Mucosa of descending colon (tissue), 3 donors: ENCODE measurements at regions not wholly inside any gene's neighbourhood (a gene's known extent, or its start where the extent isn't known, plus 50 kb on each side); places are given as distances from the start of the nearest gene placed in this dataset.

Source experiments
- ATAC-seq: fragments of 200-7000 bp; cut with Tn5 transposase; one replicate; pipeline ENCODE4 v1.9.1; 2020; ENCODE audit warnings: mild to moderate bottlenecking, moderate library complexity
- DNase-seq, 3 donors: peaks; one replicate each; pipeline ENCODE4 v3.0.0-alpha.2; 2020
- H3K36me3 ChIP-seq: fragments of 200-600 bp; one replicate; pipeline ENCODE4 v1.8.0; 2021; ENCODE audit warnings: low read depth, mild to moderate bottlenecking
- H3K4me1 ChIP-seq: fragments of 200-600 bp; one replicate; pipeline ENCODE4 v1.8.0; 2021; ENCODE audit warnings: low read depth, mild to moderate bottlenecking
- H3K4me3 ChIP-seq: fragments of 200-600 bp; one replicate; pipeline ENCODE4 v1.8.0; 2021; ENCODE audit warnings: mild to moderate bottlenecking
- H3K9me3 ChIP-seq: fragments of 200-600 bp; one replicate; pipeline ENCODE4 v1.8.0; 2021; ENCODE audit warnings: mild to moderate bottlenecking
- CTCF ChIP-seq: fragments of 200-600 bp; IDR thresholded peaks from one replicate; pipeline ENCODE4 v1.8.0; 2022; ENCODE audit warnings: antibody characterized with exemption, mild to moderate bottlenecking
- intact Hi-C, 2 donors: fragments of 100-400 bp; cut with DNase I in 1 of 2; cut with micrococcal nuclease in 1 of 2; formaldehyde crosslinking; loops; one replicate each; pipeline versions ENCODE4 v1.11.0 to v1.11.1; 2022; cut with DNase I, micrococcal nuclease
- donor health status: DM: no; HTN: no; CAD: no; lungs with moderate emphysema.
- donor health status: DM: no; HTN: no; CAD: no.
- donor health status: DM: no; HTN: yes; CAD: no.

DNA sequence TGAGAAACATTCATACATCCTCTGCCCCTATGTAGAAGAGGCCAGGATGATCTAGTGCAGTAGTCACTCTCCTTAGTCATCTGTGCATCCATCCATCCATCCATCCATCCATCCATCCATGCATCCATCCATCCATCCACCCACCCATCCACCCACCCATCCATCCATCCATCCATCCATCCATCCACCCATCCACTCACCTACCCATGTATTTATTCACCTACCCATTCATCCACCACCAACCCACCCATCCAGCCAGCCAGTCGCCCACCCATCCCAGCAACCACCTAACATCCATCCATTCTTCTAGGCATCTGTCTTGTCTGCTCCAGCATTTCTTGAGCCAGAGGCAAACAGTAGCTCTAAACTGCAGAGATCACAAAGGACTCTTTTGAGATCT is 87.1 kb downstream of the MSX2 start:
- H3K36me3 ChIP-seq: no peaks in the 10 kb centered on the region
- intact Hi-C loops: no loop called here
- H3K4me3 ChIP-seq: no peak overlapping the region
- H3K9me3 ChIP-seq: no peaks in the 10 kb centered on the region
- no peaks in the 10 kb centered on the region for H3K4me1 ChIP-seq
- no peak for TF ChIP-seq CTCF
- DNase-seq (no peak), ATAC-seq (no peak)

- no peak for TF ChIP-seq CTCF
- no peak overlapping the region for H3K4me3 ChIP-seq
- H3K9me3 ChIP-seq: no peaks in the 10 kb centered on the region
- H3K4me1 ChIP-seq: no peaks in the 10 kb centered on the region
- no peaks in the 10 kb centered on the region for H3K36me3 ChIP-seq
- ATAC-seq (no peak), DNase-seq (no peak)
- intact Hi-C loops: no loop called here
These were observed 86.4 kb downstream of the MSX2 start for GRCh38 chr5:174810796-174811195.

- Histone ChIP-seq H3K4me3 (no peak overlapping the region), H3K9me3 (no peaks in the 10 kb centered on the region), H3K4me1 (no peaks in the 10 kb centered on the region), H3K36me3 (no peaks in the 10 kb centered on the region)
- intact Hi-C loops: no loop called here
- TF ChIP-seq CTCF: no peak
- ATAC-seq (no peak), DNase-seq (no peak)
These were observed 83.1 kb downstream of the MSX2 start for GRCh38 chr5:174807471-174807870.

DNA sequence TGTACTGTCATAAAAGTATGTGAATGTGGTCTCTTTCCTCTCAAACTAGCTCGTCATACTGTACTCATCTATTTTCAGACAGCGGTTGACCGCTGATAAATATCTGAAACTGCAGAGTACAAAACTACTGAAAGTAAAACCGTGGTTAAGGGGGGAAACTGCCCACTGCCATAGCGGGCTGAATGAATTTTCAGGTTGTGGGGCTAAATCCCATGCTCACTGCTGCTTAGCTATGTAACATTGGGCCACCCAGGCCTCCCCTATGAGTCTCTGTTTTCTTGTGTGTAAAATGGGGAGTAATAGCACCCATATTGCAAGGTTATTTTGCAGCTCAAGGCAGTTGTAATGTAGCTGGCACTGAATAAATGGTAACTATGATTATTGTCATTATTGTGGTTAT is 82.3 kb downstream of the MSX2 start:
- intact Hi-C loops: no loop called here
- H3K9me3 ChIP-seq: no peaks in the 10 kb centered on the region
- no peak for ATAC-seq
- no peak for DNase-seq
- H3K4me3 ChIP-seq: no peak overlapping the region
- no peaks in the 10 kb centered on the region for H3K4me1 ChIP-seq
- no peak for TF ChIP-seq CTCF
- no peaks in the 10 kb centered on the region for H3K36me3 ChIP-seq

DNA sequence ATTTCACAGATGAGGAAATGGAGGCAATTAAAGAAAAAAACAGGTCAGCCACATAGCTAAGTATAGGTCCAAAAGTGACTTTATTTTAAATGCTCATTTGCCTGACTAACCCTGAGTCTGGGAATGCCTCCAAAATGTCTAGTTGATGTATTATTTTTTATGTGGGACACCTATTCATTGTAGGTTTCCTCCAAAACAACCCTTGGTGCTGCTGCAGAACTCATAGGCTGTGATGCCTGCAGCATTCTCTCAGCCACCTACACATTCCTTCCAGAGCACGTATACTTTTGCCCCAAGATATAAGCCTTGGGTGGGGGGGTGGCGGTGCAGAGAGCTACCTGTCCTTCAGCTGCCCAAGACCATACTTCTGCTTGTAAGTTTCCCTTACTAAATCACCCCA is 77.4 kb downstream of the MSX2 start:
- TF ChIP-seq CTCF: no peak
- H3K4me3 ChIP-seq: no peak overlapping the region
- ATAC-seq (no peak), DNase-seq (no peak)
- no peaks in the 10 kb centered on the region for H3K4me1 ChIP-seq
- intact Hi-C loops: no loop called here
- H3K36me3 ChIP-seq: no peaks in the 10 kb centered on the region
- H3K9me3 ChIP-seq: no peaks in the 10 kb centered on the region

DNA sequence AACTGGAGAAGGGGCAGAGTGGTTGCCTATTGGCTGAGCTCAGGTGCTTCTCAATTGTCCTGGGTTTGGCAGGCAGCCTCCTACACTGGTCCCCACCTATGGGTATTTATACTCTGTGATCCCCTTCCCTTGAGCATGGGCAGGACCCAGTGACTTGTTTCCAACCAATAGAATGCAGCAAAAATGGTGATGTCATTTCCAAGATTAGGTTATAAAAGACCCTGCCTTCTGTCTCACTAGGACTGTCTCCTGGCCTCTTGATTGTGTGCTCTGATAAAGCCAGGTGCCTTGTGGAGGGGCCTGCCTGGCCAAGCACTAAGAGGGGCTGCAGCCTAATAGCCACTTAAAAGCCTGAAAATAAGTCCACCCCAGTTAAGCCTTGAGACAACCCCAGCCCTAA is 76.1 kb downstream of the MSX2 start:
- H3K4me3 ChIP-seq: no peak overlapping the region
- ATAC-seq (no peak), DNase-seq (no peak)
- intact Hi-C loops: no loop called here
- H3K4me1 ChIP-seq: no peaks in the 10 kb centered on the region
- H3K9me3 ChIP-seq: no peaks in the 10 kb centered on the region
- H3K36me3 ChIP-seq: no peaks in the 10 kb centered on the region
- TF ChIP-seq CTCF: no peak
